Transverse colon (tissue), 4 donors: ENCODE measurements at regions not wholly inside any gene's neighbourhood (a gene's known extent, or its start where the extent isn't known, plus 50 kb on each side); places are given as distances from the start of the nearest gene placed in this dataset.

Experiments used
- DNase-seq: peaks from one replicate; pipeline ENCODE4 v3.0.0-alpha.2; 2019
- H3K27ac ChIP-seq, 4 donors: fragments of 200-600 bp; sonication (generic); 2 replicates each; pipeline ENCODE4 v1.5.1; 2016 to 2018; ENCODE audit warnings: inconsistent platforms in 4 of 4
- H3K27me3 ChIP-seq: fragments of 200-600 bp; sonication (generic); 2 replicates; pipeline ENCODE4 v1.5.1; 2017; ENCODE audit warnings: inconsistent platforms
- H3K36me3 ChIP-seq, 4 donors: fragments of 200-600 bp; sonication (generic); 2 replicates each; pipeline ENCODE4 v1.5.1; 2017 to 2019; ENCODE audit warnings: inconsistent platforms in 4 of 4
- H3K4me1 ChIP-seq, 4 donors: fragments of 200-600 bp; sonication (generic); 2 replicates each; pipeline ENCODE4 v1.5.1; 2017 to 2020; ENCODE audit warnings: inconsistent platforms in 4 of 4
- H3K4me3 ChIP-seq, 4 donors: fragments of 200-600 bp; sonication (generic); 1 replicate in 1 of 4; 2 replicates in 3 of 4; pipeline versions ENCODE4 v1.5.1 to v1.6.1; 2017 to 2019; ENCODE audit warnings: inconsistent platforms in 4 of 4
- H3K9me3 ChIP-seq, 2 donors: fragments of 200-600 bp; sonication (generic); 2 replicates each; pipeline ENCODE4 v1.5.1; 2017 to 2019; ENCODE audit warnings: inconsistent platforms in 2 of 2
- CTCF ChIP-seq, 5 experiments: fragments of 200-600 bp in 3 of 5; fragments of 450-650 bp in 2 of 5; sonication (generic) in 3 of 5; IDR thresholded peaks; 1 replicate in 2 of 5; 2 replicates in 3 of 5; pipeline ENCODE4 v1.5.1; 2016 to 2017; ENCODE audit warnings: antibody characterized with exemption in 5 of 5, inconsistent platforms in 3 of 5, mild to moderate bottlenecking in 2 of 5, moderate library complexity in 1 of 5
- EP300 ChIP-seq: sonication (generic); formaldehyde crosslinking; IDR thresholded peaks from one replicate; pipeline ENCODE4 v1.6.1; 2017; ENCODE audit warnings: antibody characterized with exemption, low read depth
- POLR2A ChIP-seq: fragments of 450-650 bp; IDR thresholded peaks from one replicate; pipeline ENCODE4 v1.6.1; 2016; ENCODE audit warnings: antibody characterized with exemption, mild to moderate bottlenecking, moderate library complexity
- POLR2AphosphoS5 ChIP-seq, 3 donors: sonication (generic); formaldehyde crosslinking; IDR thresholded peaks; one replicate each; pipeline ENCODE4 v1.6.1; 2016; ENCODE audit warnings: antibody characterized with exemption in 3 of 3
- WGBS, 2 donors: methylation state at CpG; one replicate each; pipeline ENCODE4 v1.1.5; 2018; ENCODE audit warnings: low coverage in 1 of 2; 5-methylcytosine and 5-hydroxymethylcytosine counted together
- in situ Hi-C, 4 donors: fragments of 200-750 bp; cut with MboI; loops; one replicate each; pipeline versions ENCODE4 v1.15.0 to v1.15.1; 2017; ENCODE audit warnings: low sequenced_read_pairs in 3 of 4, low pct_ligation_motif_present in 1 of 4, low pct_unique_long_range_greater_than_20kb in 1 of 4
- intact Hi-C: fragments of 100-400 bp; cut with DNase I; formaldehyde crosslinking; loops from one replicate; pipeline ENCODE4 v1.15.1; 2023; ENCODE audit warnings: low total_unique reads

- no peak for TF ChIP-seq EP300
- no peak for TF ChIP-seq CTCF (IDR thresholded peaks at IDR 0.05)
- TF ChIP-seq POLR2AphosphoS5 (IDR thresholded peaks at IDR 0.05): no peak
- no peak for TF ChIP-seq POLR2A
- Histone ChIP-seq H3K4me3 (no peak overlapping the region), H3K4me1 (peaks cover 0 to 7% (median 1%) of the 10 kb centered on the region in 4 donors), H3K27me3 (no peaks in the 10 kb centered on the region), H3K36me3 (no peaks in the 10 kb centered on the region), H3K9me3 (no peaks in the 10 kb centered on the region), H3K27ac (no peak overlapping the region)
- 75 to 94% methylated on average over 1 of the region's 1 CpG for WGBS, 2 donors
- in situ Hi-C loops: no loop called here
- intact Hi-C loops: no loop called here
- DNase-seq: no peak
These were observed 155.0 kb downstream of the TNFSF18 start for GRCh38 chr1:172895761-172896160.

GRCh38 chr1:172897738-172898137 is 153.0 kb downstream of the TNFSF18 start:
- TF ChIP-seq CTCF (IDR thresholded peaks at IDR 0.05): no peak
- TF ChIP-seq POLR2AphosphoS5 (IDR thresholded peaks at IDR 0.05): no peak
- TF ChIP-seq EP300: no peak
- TF ChIP-seq POLR2A: no peak
- Histone ChIP-seq H3K27ac (no peak overlapping the region), H3K36me3 (no peaks in the 10 kb centered on the region), H3K4me1 (peaks cover 0 to 7% (median 1%) of the 10 kb centered on the region in 4 donors), H3K4me3 (no peak overlapping the region), H3K9me3 (no peaks in the 10 kb centered on the region), H3K27me3 (no peaks in the 10 kb centered on the region)
- intact Hi-C loops: no loop called here
- DNase-seq: no peak
- WGBS, 2 donors: 81 to 86% methylated on average over 1 to 2 of the region's 2 CpGs
- in situ Hi-C loops: no loop called here

GRCh38 chr1:172898866-172899265 is 151.9 kb downstream of the TNFSF18 start:
- in situ Hi-C loops (no loop called here), intact Hi-C loops (no loop called here)
- DNase-seq: no peak
- TF ChIP-seq CTCF (IDR thresholded peaks at IDR 0.05) (no peak), POLR2AphosphoS5 (IDR thresholded peaks at IDR 0.05) (no peak), POLR2A (no peak), EP300 (no peak)
- WGBS, 2 donors: 90 to 92% methylated on average over 3 of the region's 3 CpGs
- Histone ChIP-seq H3K27ac (no peak overlapping the region), H3K4me3 (no peak overlapping the region), H3K9me3 (no peaks in the 10 kb centered on the region), H3K36me3 (no peaks in the 10 kb centered on the region), H3K4me1 (peaks cover 0 to 7% (median 1%) of the 10 kb centered on the region in 4 donors), H3K27me3 (no peaks in the 10 kb centered on the region)

- DNase-seq: no peak
- H3K36me3 ChIP-seq: no peaks in the 10 kb centered on the region
- 56 to 86% methylated on average over 2 of the region's 2 CpGs for WGBS, 2 donors
- no peaks in the 10 kb centered on the region for H3K9me3 ChIP-seq
- in situ Hi-C loops (no loop called here), intact Hi-C loops (no loop called here)
- no peaks in the 10 kb centered on the region for H3K27me3 ChIP-seq
- no peak for TF ChIP-seq CTCF (IDR thresholded peaks at IDR 0.05)
- TF ChIP-seq EP300: no peak
- no peak for TF ChIP-seq POLR2AphosphoS5 (IDR thresholded peaks at IDR 0.05)
- no peak for TF ChIP-seq POLR2A
- H3K4me1 ChIP-seq: peaks cover 0 to 4% (median 1%) of the 10 kb centered on the region in 4 donors
- no peak overlapping the region for H3K4me3 ChIP-seq
- H3K27ac ChIP-seq: no peak overlapping the region
These were observed 150.3 kb downstream of the TNFSF18 start for GRCh38 chr1:172900376-172900997.
